ENCODE measurements at regions not wholly inside any gene's neighbourhood (a gene's known extent, or its start where the extent isn't known, plus 50 kb on each side); places are given as distances from the start of the nearest gene placed in this dataset.
A peak's percentile ranks its signal among the peaks of the same experiment; 100 is the strongest.

- DNase-seq (ENCODE audit: low read depth), result no peak
Observed at GRCh38 chr5:85170183-85170582, 785.5 kb upstream of the EDIL3 start.

GRCh38 chr5:85173469-85173868, 788.8 kb upstream of the EDIL3 start:
- DNase-seq (ENCODE audit: low read depth), result no peak

GRCh38 chr5:85182344-85182743, 797.7 kb upstream of the EDIL3 start:
- no peak for DNase-seq (ENCODE audit: low read depth)

GRCh38 chr5:85204289-85204688, 819.6 kb upstream of the EDIL3 start:
- DNase-seq (ENCODE audit: low read depth), result no peak

GRCh38 chr5:85205430-85205829, 820.8 kb upstream of the EDIL3 start:
- no peak for DNase-seq (ENCODE audit: low read depth)

- no peak for DNase-seq (ENCODE audit: low read depth)
Observed at GRCh38 chr5:85225388-85225787, 840.7 kb upstream of the EDIL3 start.

GRCh38 chr5:85249204-85249603, 864.5 kb upstream of the EDIL3 start:
- no peak for DNase-seq (ENCODE audit: low read depth)

GRCh38 chr5:85263125-85263524, 878.4 kb upstream of the EDIL3 start:
- DNase-seq (ENCODE audit: low read depth), result no peak

- DNase-seq (ENCODE audit: low read depth), result no peak
Observed at GRCh38 chr5:85266692-85267091, 882.0 kb upstream of the EDIL3 start.

- DNase-seq (ENCODE audit: low read depth), result no peak
Observed at GRCh38 chr5:85268194-85268593, 883.5 kb upstream of the EDIL3 start.

GRCh38 chr5:85278193-85278592, 893.5 kb upstream of the EDIL3 start:
- peak; percentile 1 for DNase-seq (ENCODE audit: low read depth)

- no peak for DNase-seq (ENCODE audit: low read depth)
Observed at GRCh38 chr5:85288914-85289313, 904.2 kb upstream of the EDIL3 start.

GRCh38 chr5:85293145-85293785, 908.6 kb upstream of the EDIL3 start:
- DNase-seq (ENCODE audit: low read depth), result peak; percentile 67

- no peak for DNase-seq (ENCODE audit: low read depth)
Observed at GRCh38 chr5:85304524-85304923, 919.8 kb upstream of the EDIL3 start.

- DNase-seq (ENCODE audit: low read depth), result no peak
Observed at GRCh38 chr5:85305766-85306165, 921.1 kb upstream of the EDIL3 start.

- no peak for DNase-seq (ENCODE audit: low read depth)
Observed at GRCh38 chr5:85311536-85311935, 926.9 kb upstream of the EDIL3 start.

- no peak for DNase-seq (ENCODE audit: low read depth)
Observed at GRCh38 chr5:85320495-85320894, 935.8 kb upstream of the EDIL3 start.

- no peak for DNase-seq (ENCODE audit: low read depth)
Observed at GRCh38 chr5:85333276-85333675, 948.6 kb upstream of the EDIL3 start.

- no peak for DNase-seq (ENCODE audit: low read depth)
Observed at GRCh38 chr5:85337435-85337834, 952.8 kb upstream of the EDIL3 start.

GRCh38 chr5:85340790-85341189, 956.1 kb upstream of the EDIL3 start:
- no peak for DNase-seq (ENCODE audit: low read depth)

GRCh38 chr5:85345818-85346217, 961.1 kb upstream of the EDIL3 start:
- no peak for DNase-seq (ENCODE audit: low read depth)

- DNase-seq (ENCODE audit: low read depth), result no peak
Observed at GRCh38 chr5:85357309-85357708, 972.6 kb upstream of the EDIL3 start.

GRCh38 chr5:85375525-85375924, 990.8 kb upstream of the EDIL3 start:
- DNase-seq (ENCODE audit: low read depth), result no peak

- DNase-seq (ENCODE audit: low read depth), result peak; percentile 9
Observed at GRCh38 chr5:85388770-85389169, 1004.1 kb upstream of the EDIL3 start.

Data from renal cortical epithelial cell (primary cell).